ENCODE measurements at regions not wholly inside any gene's neighbourhood (a gene's known extent, or its start where the extent isn't known, plus 50 kb on each side); places are given as distances from the start of the nearest gene placed in this dataset.

DNA sequence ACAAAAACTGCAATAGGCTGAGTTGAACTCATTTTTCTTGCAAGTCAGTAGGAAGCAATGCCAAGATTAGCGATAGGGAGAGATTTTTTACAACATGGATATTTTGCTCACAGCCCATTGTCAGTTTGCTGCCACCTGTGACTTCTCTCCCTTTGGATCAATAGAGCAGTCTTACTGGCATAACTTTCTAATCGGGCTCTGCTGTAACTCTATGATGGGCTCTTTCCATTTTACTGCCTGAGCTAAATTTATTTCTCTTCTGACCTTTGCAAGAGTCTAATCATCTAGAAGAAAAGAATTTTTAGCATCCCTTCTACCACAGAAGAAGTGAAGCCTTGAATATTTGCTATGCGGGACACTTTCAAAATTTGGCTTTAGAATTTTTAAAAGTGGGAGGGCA is 53.6 kb upstream of the SGCD start:
- Histone ChIP-seq H3K9me3 (replicated peaks; ENCODE audit: control insufficient read depth, insufficient read depth, low read length) (peaks cover 5% of the 10 kb centered on the region), H3K27me3 (ENCODE audit: control insufficient read depth in 2 of 2, insufficient read depth in 2 of 2, low read length in 2 of 2) (no peaks in the 10 kb centered on the region), H3K9ac (replicated peaks; ENCODE audit: extremely low read depth, insufficient read depth, low read length) (no peak overlapping the region), H2AFZ (ENCODE audit: low read depth, low read length) (no peak overlapping the region), H3K79me2 (ENCODE audit: control insufficient read depth, insufficient read depth, low read length) (no peaks in the 10 kb centered on the region), H3K36me3 (ENCODE audit: control insufficient read depth in 2 of 2, extremely low read depth in 1 of 2, insufficient read depth in 2 of 2, low read length in 2 of 2) (no peaks in the 10 kb centered on the region), H3K4me2 (ENCODE audit: insufficient read depth, low read length) (no peak overlapping the region), H3K4me3 (replicated peaks in 1 of 3; ENCODE audit: insufficient read depth in 1 of 3, low read depth in 1 of 3, low read length in 3 of 3) (no peak overlapping the region), H3K4me1 (ENCODE audit: control insufficient read depth, extremely low read depth, insufficient read depth, low read length) (no peaks in the 10 kb centered on the region), H3K9me1 (replicated peaks; ENCODE audit: control insufficient read depth, extremely low read depth, insufficient read depth, low read length) (no peaks in the 10 kb centered on the region), H3K27ac (ENCODE audit: insufficient read depth, low read depth, low read length) (no peak overlapping the region), H4K20me1 (replicated peaks; ENCODE audit: control insufficient read depth, extremely low read depth, insufficient read depth, low read length) (no peaks in the 10 kb centered on the region)
- no TSS peak for BruUV-seq (replicated peaks)
- TF ChIP-seq, protein P1, sequence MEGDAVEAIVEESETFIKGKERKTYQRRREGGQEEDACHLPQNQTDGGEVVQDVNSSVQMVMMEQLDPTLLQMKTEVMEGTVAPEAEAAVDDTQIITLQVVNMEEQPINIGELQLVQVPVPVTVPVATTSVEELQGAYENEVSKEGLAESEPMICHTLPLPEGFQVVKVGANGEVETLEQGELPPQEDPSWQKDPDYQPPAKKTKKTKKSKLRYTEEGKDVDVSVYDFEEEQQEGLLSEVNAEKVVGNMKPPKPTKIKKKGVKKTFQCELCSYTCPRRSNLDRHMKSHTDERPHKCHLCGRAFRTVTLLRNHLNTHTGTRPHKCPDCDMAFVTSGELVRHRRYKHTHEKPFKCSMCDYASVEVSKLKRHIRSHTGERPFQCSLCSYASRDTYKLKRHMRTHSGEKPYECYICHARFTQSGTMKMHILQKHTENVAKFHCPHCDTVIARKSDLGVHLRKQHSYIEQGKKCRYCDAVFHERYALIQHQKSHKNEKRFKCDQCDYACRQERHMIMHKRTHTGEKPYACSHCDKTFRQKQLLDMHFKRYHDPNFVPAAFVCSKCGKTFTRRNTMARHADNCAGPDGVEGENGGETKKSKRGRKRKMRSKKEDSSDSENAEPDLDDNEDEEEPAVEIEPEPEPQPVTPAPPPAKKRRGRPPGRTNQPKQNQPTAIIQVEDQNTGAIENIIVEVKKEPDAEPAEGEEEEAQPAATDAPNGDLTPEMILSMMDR (IDR thresholded peaks at IDR 0.05; ENCODE audit: extremely low read depth in 1 of 2, insufficient read depth in 1 of 2, low read depth in 1 of 2, low read length in 2 of 2): no peak
- no peak for TF ChIP-seq EZH2 (IDR thresholded peaks at IDR 0.05; ENCODE audit: borderline replicate concordance, low read depth, low read length, severe bottlenecking)
- no peak for TF ChIP-seq POLR2A (IDR thresholded peaks at IDR 0.05; ENCODE audit: low read depth, low read length)
- no peak for TF ChIP-seq FOS (IDR thresholded peaks at IDR 0.05; ENCODE audit: borderline replicate concordance, insufficient read depth, low read length)
- TF ChIP-seq POLR2AphosphoS5 (IDR thresholded peaks at IDR 0.05; ENCODE audit: insufficient read depth, low read depth, low read length): no peak
- no peak for DNase-seq (ENCODE audit: low read depth, low spot score)
- dilution Hi-C loops (cut with MboI; ENCODE audit: extremely low pct_ligation_motif_present, low sequenced_read_pairs) (no loop called here), intact Hi-C loops (cut with micrococcal nuclease) (no loop called here)
- POLR2A ChIA-PET: no interaction called here
- no peak for FAIRE-seq
- CTCF ChIA-PET: no interaction called here

DNA sequence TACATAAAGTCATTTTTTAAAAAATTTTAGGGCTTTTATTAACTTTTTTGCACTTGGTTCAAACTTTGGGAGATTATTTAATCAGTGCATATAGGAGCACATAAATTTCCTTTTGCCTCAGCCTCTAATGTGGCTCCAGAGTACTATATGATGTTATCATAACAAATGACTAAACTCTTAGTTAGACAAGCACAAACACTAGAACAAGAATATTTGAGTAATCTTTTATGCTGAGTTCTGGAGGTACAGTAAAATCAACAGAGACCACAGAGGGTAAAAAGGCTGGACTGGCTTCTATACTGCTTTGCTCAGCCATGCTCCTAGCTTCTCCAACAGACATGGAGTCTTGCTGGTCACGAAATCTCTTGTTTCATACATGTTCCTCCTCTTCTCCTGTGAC is 52.5 kb upstream of the SGCD start:
- Histone ChIP-seq H3K9me3 (replicated peaks; ENCODE audit: control insufficient read depth, insufficient read depth, low read length) (peaks cover 5% of the 10 kb centered on the region), H3K27ac (ENCODE audit: insufficient read depth, low read depth, low read length) (no peak overlapping the region), H3K4me3 (replicated peaks in 1 of 3; ENCODE audit: insufficient read depth in 1 of 3, low read depth in 1 of 3, low read length in 3 of 3) (no peak overlapping the region), H3K27me3 (ENCODE audit: control insufficient read depth in 2 of 2, insufficient read depth in 2 of 2, low read length in 2 of 2) (no peaks in the 10 kb centered on the region), H2AFZ (ENCODE audit: low read depth, low read length) (no peak overlapping the region), H3K9ac (replicated peaks; ENCODE audit: extremely low read depth, insufficient read depth, low read length) (no peak overlapping the region), H3K79me2 (ENCODE audit: control insufficient read depth, insufficient read depth, low read length) (no peaks in the 10 kb centered on the region), H4K20me1 (replicated peaks; ENCODE audit: control insufficient read depth, extremely low read depth, insufficient read depth, low read length) (no peaks in the 10 kb centered on the region), H3K9me1 (replicated peaks; ENCODE audit: control insufficient read depth, extremely low read depth, insufficient read depth, low read length) (no peaks in the 10 kb centered on the region), H3K4me2 (ENCODE audit: insufficient read depth, low read length) (no peak overlapping the region), H3K4me1 (ENCODE audit: control insufficient read depth, extremely low read depth, insufficient read depth, low read length) (no peaks in the 10 kb centered on the region), H3K36me3 (ENCODE audit: control insufficient read depth in 2 of 2, extremely low read depth in 1 of 2, insufficient read depth in 2 of 2, low read length in 2 of 2) (no peaks in the 10 kb centered on the region)
- dilution Hi-C loops (cut with MboI; ENCODE audit: extremely low pct_ligation_motif_present, low sequenced_read_pairs): no loop called here
- TF ChIP-seq JUN (IDR thresholded peaks at IDR 0.05; ENCODE audit: borderline replicate concordance, insufficient read depth, insufficient read length, low read depth) (no peak), POLR2A (IDR thresholded peaks at IDR 0.05; ENCODE audit: low read depth, low read length) (no peak), EZH2 (IDR thresholded peaks at IDR 0.05; ENCODE audit: borderline replicate concordance, low read depth, low read length, severe bottlenecking) (no peak), GATA2 (IDR thresholded peaks at IDR 0.05; ENCODE audit: insufficient read depth, insufficient read length, low read depth, low read length) (no peak), MYC (IDR thresholded peaks at IDR 0.05; ENCODE audit: low read depth, low read length) (no peak), POLR2AphosphoS5 (IDR thresholded peaks at IDR 0.05; ENCODE audit: insufficient read depth, low read depth, low read length) (no peak), FOS (IDR thresholded peaks at IDR 0.05; ENCODE audit: borderline replicate concordance, insufficient read depth, low read length) (no peak)
- TF ChIP-seq, protein P1 (IDR thresholded peaks at IDR 0.05; ENCODE audit: extremely low read depth in 1 of 2, insufficient read depth in 1 of 2, low read depth in 1 of 2, low read length in 2 of 2): no peak
- TF ChIP-seq, protein P2, sequence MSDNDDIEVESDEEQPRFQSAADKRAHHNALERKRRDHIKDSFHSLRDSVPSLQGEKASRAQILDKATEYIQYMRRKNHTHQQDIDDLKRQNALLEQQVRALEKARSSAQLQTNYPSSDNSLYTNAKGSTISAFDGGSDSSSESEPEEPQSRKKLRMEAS (IDR thresholded peaks at IDR 0.05; ENCODE audit: insufficient read depth, insufficient read length): no peak
- CTCF ChIA-PET: no interaction called here
- FAIRE-seq: no peak
- POLR2A ChIA-PET: no interaction called here
- no peak for DNase-seq (ENCODE audit: low read depth, low spot score)
- BruUV-seq (replicated peaks): no TSS peak
- intact Hi-C loops (cut with micrococcal nuclease): no loop called here

Measured in endothelial cell of umbilical vein (primary cell).